HCT116 (cell line): ENCODE measurements at regions not wholly inside any gene's neighbourhood (a gene's known extent, or its start where the extent isn't known, plus 50 kb on each side); places are given as distances from the start of the nearest gene placed in this dataset.

Experiments
- ATAC-seq: fragments of 200-7000 bp; cut with Tn5 transposase; 2 replicates; pipeline ENCODE4 v1.9.1; 2020; ENCODE audit warnings: mild to moderate bottlenecking, moderate library complexity
- BruUV-seq: library from RNA; stranded (reverse); fragments of 400-500 nt; replicated peaks from 2 replicates; lab custom pipeline; 2021; lab: Mats Ljungman, UMichigan
- CTCF ChIA-PET: fragments of 300-600 bp; sonication (Branson Sonifier 250); formaldehyde crosslinking; loops from one replicate; lab custom pipeline; 2021; ENCODE audit warnings: antibody characterized with exemption; lab: Charles Lee
- POLR2A ChIA-PET: fragments of 300-600, 350-600 bp; sonication (Branson Sonifier 250); formaldehyde crosslinking; loops from one replicate; lab custom pipeline; 2021; ENCODE audit warnings: antibody characterized with exemption; lab: Charles Lee
- RAD21 ChIA-PET, 2 experiments: fragments of 300-600 bp; sonication (Branson Sonifier 250); formaldehyde crosslinking; loops; one replicate each; lab custom pipeline; 2023; ENCODE audit warnings: low total read pairs in 2 of 2; ENCODE audit not compliant: uncharacterized antibody in 2 of 2, unreplicated experiment in 2 of 2, low non-redundant PET in 1 of 2; lab: Charles Lee
- DNase-seq: peaks from one replicate; pipeline ENCODE4 v3.0.0-alpha.2; 2010; ENCODE audit warnings: low read depth, low spot score
- H2AFZ ChIP-seq: fragments of 200-600 bp; shearing (Covaris generic), sonication (generic); 2 replicates; pipeline ENCODE4 v1.6.1; 2017; ENCODE audit warnings: low read depth, mixed run types, mixed read lengths, antibody characterized with exemption, low read length; ENCODE audit not compliant: poor library complexity, severe bottlenecking
- H3K27ac ChIP-seq: 2 replicates; pipeline ENCODE4 v1.5.1; 2012; ENCODE audit warnings: low read depth, low read length
- H3K27me3 ChIP-seq: fragments of 200-600 bp; sonication (generic); 2 replicates; pipeline ENCODE4 v1.6.1; 2016; ENCODE audit warnings: mixed run types, low read length, mixed read lengths; ENCODE audit not compliant: insufficient read depth
- H3K36me3 ChIP-seq, 2 experiments: fragments of 200-500 bp in 1 of 2; fragments of 200-600 bp in 1 of 2; sonication (Bioruptor generic) in 1 of 2; sonication (generic) in 1 of 2; 2 replicates each; pipeline versions ENCODE4 v1.5.1 to v1.6.1; 2014 to 2016; ENCODE audit warnings: low read length in 2 of 2, inconsistent platforms in 1 of 2, mixed read lengths in 1 of 2, mixed run types in 1 of 2; ENCODE audit not compliant: insufficient read depth in 2 of 2, control insufficient read depth in 1 of 2
- H3K4me1 ChIP-seq, 2 experiments: fragments of 200-600 bp in 1 of 2; sonication (generic) in 1 of 2; 2 replicates each; pipeline versions ENCODE4 v1.5.1 to v1.6.1; 2012 to 2017; ENCODE audit warnings: low read length in 2 of 2, inconsistent platforms in 1 of 2, mild to moderate bottlenecking in 1 of 2, mixed read lengths in 1 of 2, mixed run types in 1 of 2, moderate library complexity in 1 of 2; ENCODE audit not compliant: insufficient read depth in 2 of 2, control insufficient read depth in 1 of 2
- H3K4me2 ChIP-seq: fragments of 200-600 bp; sonication (generic); 2 replicates; pipeline ENCODE4 v1.6.1; 2017; ENCODE audit warnings: mixed run types, low read length, mixed read lengths
- H3K4me3 ChIP-seq, 2 experiments: fragments of 200-600 bp in 1 of 2; sonication (generic) in 1 of 2; replicated peaks in 1 of 2; 2 replicates each; pipeline ENCODE4 v1.5.1; 2011 to 2016; ENCODE audit warnings: low read length in 2 of 2, control low read depth in 1 of 2, low read depth in 1 of 2, mild to moderate bottlenecking in 1 of 2, mixed read lengths in 1 of 2, mixed run types in 1 of 2
- H3K79me2 ChIP-seq: fragments of 200-600 bp; sonication (generic); 2 replicates; pipeline ENCODE4 v1.6.1; 2017; ENCODE audit warnings: mild to moderate bottlenecking, mixed run types, low read length, moderate library complexity, mixed read lengths; ENCODE audit not compliant: insufficient read depth
- H3K9ac ChIP-seq: fragments of 200-600 bp; sonication (generic); 2 replicates; pipeline ENCODE4 v1.6.1; 2016; ENCODE audit warnings: low read length, mixed read lengths
- H3K9me2 ChIP-seq: fragments of 200-600 bp; sonication (generic), shearing (Covaris generic); 2 replicates; pipeline ENCODE4 v1.6.1; 2017; ENCODE audit warnings: mixed run types, mild to moderate bottlenecking, moderate library complexity; ENCODE audit not compliant: insufficient read depth
- H3K9me3 ChIP-seq, 2 experiments: fragments of 200-500 bp in 1 of 2; fragments of 200-600 bp in 1 of 2; sonication (Bioruptor generic) in 1 of 2; sonication (generic) in 1 of 2; 2 replicates each; pipeline ENCODE4 v1.6.1; 2014 to 2017; ENCODE audit warnings: low read length in 2 of 2, mixed read lengths in 2 of 2, inconsistent platforms in 1 of 2, low read depth in 1 of 2, mild to moderate bottlenecking in 1 of 2, mixed run types in 1 of 2, moderate library complexity in 1 of 2; ENCODE audit not compliant: control insufficient read depth in 1 of 2, insufficient read depth in 1 of 2
- H4K20me1 ChIP-seq: fragments of 200-600 bp; sonication (generic), shearing (Covaris generic); 2 replicates; pipeline ENCODE4 v1.6.1; 2017; ENCODE audit warnings: mixed run types, mild to moderate bottlenecking, moderate library complexity; ENCODE audit not compliant: insufficient read depth
- CBX3 ChIP-seq: IDR thresholded peaks from 2 replicates; pipeline ENCODE4 v1.6.1; 2012; ENCODE audit warnings: low read depth
- EGR1 ChIP-seq: IDR thresholded peaks from 2 replicates; pipeline ENCODE4 v1.6.1; 2012; ENCODE audit warnings: low read depth
- ELF1 ChIP-seq: IDR thresholded peaks from 2 replicates; pipeline ENCODE4 v1.6.1; 2012; ENCODE audit warnings: low read depth, borderline replicate concordance
- EZH2phosphoT487 ChIP-seq: fragments of 200-600 bp; IDR thresholded peaks from 2 replicates; pipeline ENCODE4 v1.6.1; 2018; ENCODE audit warnings: antibody characterized with exemption, borderline replicate concordance
- FOSL1 ChIP-seq: IDR thresholded peaks from 2 replicates; pipeline ENCODE4 v1.6.1; 2012; ENCODE audit warnings: low read depth
- JUND ChIP-seq: IDR thresholded peaks from 2 replicates; pipeline ENCODE4 v1.6.1; 2012
- POLR2AphosphoS5 ChIP-seq: IDR thresholded peaks from 2 replicates; pipeline ENCODE4 v1.6.1; 2011; ENCODE audit warnings: mild to moderate bottlenecking, low read depth, low read length, moderate library complexity
- REST ChIP-seq: IDR thresholded peaks from 2 replicates; pipeline ENCODE4 v1.6.1; 2012; ENCODE audit warnings: low read depth
- SP1 ChIP-seq: IDR thresholded peaks from 2 replicates; pipeline ENCODE4 v1.6.1; 2012; ENCODE audit warnings: low read depth
- SRF ChIP-seq: IDR thresholded peaks from 2 replicates; pipeline ENCODE4 v1.6.1; 2012; ENCODE audit warnings: low read depth
- TCF7L2 ChIP-seq: IDR thresholded peaks from 2 replicates; pipeline ENCODE4 v1.7.0; 2011; ENCODE audit warnings: borderline replicate concordance, inconsistent platforms; ENCODE audit not compliant: insufficient read depth, insufficient read length; ENCODE audit errors: extremely low read depth
- YY1 ChIP-seq: IDR thresholded peaks from 2 replicates; pipeline ENCODE4 v1.6.1; 2011; ENCODE audit warnings: low read length, low read depth, moderate library complexity, mild to moderate bottlenecking; ENCODE audit not compliant: insufficient replicate concordance; ENCODE audit errors: extremely low read depth
- ZFX ChIP-seq: fragments of 450-650 bp; IDR thresholded peaks from 2 replicates; pipeline ENCODE4 v1.6.1; 2017
- intact Hi-C: fragments of 100-400 bp; cut with micrococcal nuclease; formaldehyde crosslinking; loops from 2 replicates; pipeline ENCODE4 v1.10.0; 2022
- TF ChIP-seq, protein P1 (sequence below), 3 experiments: fragments of 200-600 bp in 1 of 3; sonication (generic) in 1 of 3; IDR thresholded peaks in 2 of 3; conservative IDR thresholded peaks in 1 of 3; 2 replicates each; pipeline ENCODE4 v1.5.1; 2012 to 2017; ENCODE audit warnings: low read depth in 2 of 3, low read length in 2 of 3, antibody characterized with exemption in 1 of 3, borderline replicate concordance in 1 of 3, control low read depth in 1 of 3, mild to moderate bottlenecking in 1 of 3, mixed read lengths in 1 of 3, mixed run types in 1 of 3, moderate library complexity in 1 of 3; ENCODE audit not compliant: insufficient read depth in 1 of 3
- TF ChIP-seq, protein P2 (sequence below): IDR thresholded peaks from 2 replicates; pipeline ENCODE4 v1.6.1; 2012
- TF ChIP-seq, protein P3 (sequence below): IDR thresholded peaks from 2 replicates; pipeline ENCODE4 v1.6.1; 2012

GRCh38 chr4:121220698-121221097 lies 56.6 kb upstream of the TNIP3 start:
- Histone ChIP-seq H3K27ac (no peak overlapping the region), H3K4me2 (no peak overlapping the region), H3K9me2 (no peaks in the 10 kb centered on the region), H3K36me3 (no peaks in the 10 kb centered on the region), H3K9me3 (no peaks in the 10 kb centered on the region), H3K9ac (no peak overlapping the region), H2AFZ (no peak overlapping the region), H3K27me3 (no peaks in the 10 kb centered on the region), H3K4me1 (no peaks in the 10 kb centered on the region), H3K4me3 (no peak overlapping the region), H3K79me2 (no peaks in the 10 kb centered on the region), H4K20me1 (no peaks in the 10 kb centered on the region)
- ATAC-seq, result no peak
- ChIA-PET POLR2A (no interaction called here), CTCF (interaction anchor here (1.0 kb wide), 1 partner anchor 32 kb away, joined by 3 read pairs; no protein-coding TSS in a partner anchor), RAD21 (no interaction called here)
- intact Hi-C loops, result no loop called here
- BruUV-seq, result no TSS peak
- no peak for TF ChIP-seq POLR2AphosphoS5
- TF ChIP-seq, protein P1, sequence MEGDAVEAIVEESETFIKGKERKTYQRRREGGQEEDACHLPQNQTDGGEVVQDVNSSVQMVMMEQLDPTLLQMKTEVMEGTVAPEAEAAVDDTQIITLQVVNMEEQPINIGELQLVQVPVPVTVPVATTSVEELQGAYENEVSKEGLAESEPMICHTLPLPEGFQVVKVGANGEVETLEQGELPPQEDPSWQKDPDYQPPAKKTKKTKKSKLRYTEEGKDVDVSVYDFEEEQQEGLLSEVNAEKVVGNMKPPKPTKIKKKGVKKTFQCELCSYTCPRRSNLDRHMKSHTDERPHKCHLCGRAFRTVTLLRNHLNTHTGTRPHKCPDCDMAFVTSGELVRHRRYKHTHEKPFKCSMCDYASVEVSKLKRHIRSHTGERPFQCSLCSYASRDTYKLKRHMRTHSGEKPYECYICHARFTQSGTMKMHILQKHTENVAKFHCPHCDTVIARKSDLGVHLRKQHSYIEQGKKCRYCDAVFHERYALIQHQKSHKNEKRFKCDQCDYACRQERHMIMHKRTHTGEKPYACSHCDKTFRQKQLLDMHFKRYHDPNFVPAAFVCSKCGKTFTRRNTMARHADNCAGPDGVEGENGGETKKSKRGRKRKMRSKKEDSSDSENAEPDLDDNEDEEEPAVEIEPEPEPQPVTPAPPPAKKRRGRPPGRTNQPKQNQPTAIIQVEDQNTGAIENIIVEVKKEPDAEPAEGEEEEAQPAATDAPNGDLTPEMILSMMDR (IDR thresholded peaks at IDR 0.05 in 2 of 3, conservative IDR thresholded peaks at IDR 0.05 in 1 of 3; ENCODE audit: borderline replicate concordance in 1 of 3, insufficient read depth in 1 of 3, low read depth in 2 of 3, low read length in 2 of 3), result no peak
- TF ChIP-seq TCF7L2, result no peak
- no peak for TF ChIP-seq FOSL1
- no peak for TF ChIP-seq EZH2phosphoT487
- TF ChIP-seq SRF, result no peak
- no peak for TF ChIP-seq REST
- no peak for TF ChIP-seq ZFX
- no peak for TF ChIP-seq EGR1
- TF ChIP-seq, protein P2, sequence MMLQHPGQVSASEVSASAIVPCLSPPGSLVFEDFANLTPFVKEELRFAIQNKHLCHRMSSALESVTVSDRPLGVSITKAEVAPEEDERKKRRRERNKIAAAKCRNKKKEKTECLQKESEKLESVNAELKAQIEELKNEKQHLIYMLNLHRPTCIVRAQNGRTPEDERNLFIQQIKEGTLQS, result no peak
- no peak for TF ChIP-seq CBX3
- TF ChIP-seq YY1, result no peak
- TF ChIP-seq SP1, result no peak
- TF ChIP-seq JUND, result no peak
- no peak for TF ChIP-seq ELF1
- TF ChIP-seq, protein P3, sequence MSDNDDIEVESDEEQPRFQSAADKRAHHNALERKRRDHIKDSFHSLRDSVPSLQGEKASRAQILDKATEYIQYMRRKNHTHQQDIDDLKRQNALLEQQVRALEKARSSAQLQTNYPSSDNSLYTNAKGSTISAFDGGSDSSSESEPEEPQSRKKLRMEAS, result no peak
- no peak for DNase-seq
